A549 (cell line): ENCODE measurements at regions not wholly inside any gene's neighbourhood (a gene's known extent, or its start where the extent isn't known, plus 50 kb on each side); places are given as distances from the start of the nearest gene placed in this dataset.
"Not testable (repeated sequence)": the region's sequence is repeated elsewhere in the genome, so short reads cannot be mapped to it uniquely, and the experiment has no call there.

Experiments
- CEBPB ChIP-seq, 2 experiments: fragments of >200 bp in 1 of 2; sonication (Bioruptor Twin) in 1 of 2; formaldehyde crosslinking in 1 of 2; IDR thresholded peaks; 2 replicates each; pipeline ENCODE4 v1.6.1; 2012 to 2016
- EP300 ChIP-seq, 2 experiments: fragments of >200 bp; sonication (Bioruptor Twin); formaldehyde crosslinking; IDR thresholded peaks; 2 replicates in 1 of 2; 3 replicates in 1 of 2; pipeline ENCODE4 v1.6.1; 2016 to 2017
- ESRRA ChIP-seq: fragments of 150-350 bp; IDR thresholded peaks from 2 replicates; pipeline ENCODE4 v1.6.1; 2014; ENCODE audit warnings: mild to moderate bottlenecking, low read length, borderline replicate concordance
- HOXA7 ChIP-seq: fragments of 250-450 bp; sonication (Bioruptor Pico); IDR thresholded peaks from 2 replicates; pipeline ENCODE4 v1.5.0; 2020; ENCODE audit warnings: mild to moderate bottlenecking, moderate library complexity
- KDM1A ChIP-seq: fragments of 200-600 bp; sonication (generic); IDR thresholded peaks from 2 replicates; pipeline ENCODE4 v1.6.1; 2016; ENCODE audit warnings: low read depth, mild to moderate bottlenecking
- POLR2A ChIP-seq: IDR thresholded peaks from 2 replicates; pipeline ENCODE4 v1.6.1; 2012; ENCODE audit warnings: mild to moderate bottlenecking, low read length
- RNF2 ChIP-seq: fragments of 200-600 bp; sonication (generic); IDR thresholded peaks from 2 replicates; pipeline ENCODE4 v1.6.1; 2016; ENCODE audit warnings: low read depth, mild to moderate bottlenecking, antibody characterized with exemption, moderate library complexity, borderline replicate concordance
- TFCP2L1 ChIP-seq: fragments of 250-450 bp; sonication (Bioruptor Pico); IDR thresholded peaks from 2 replicates; pipeline ENCODE4 v1.5.0; 2021; ENCODE audit warnings: mild to moderate bottlenecking
- TF ChIP-seq, protein P1 (sequence below): fragments of >200 bp; sonication (Bioruptor Twin); formaldehyde crosslinking; IDR thresholded peaks from 3 replicates; pipeline ENCODE4 v1.5.1; 2016
- TF ChIP-seq, protein P2 (sequence below): IDR thresholded peaks from 2 replicates; pipeline ENCODE4 v1.6.1; 2012
- TF ChIP-seq, protein P3 (sequence below): fragments of >200 bp; sonication (Bioruptor Twin); formaldehyde crosslinking; IDR thresholded peaks from 3 replicates; pipeline ENCODE4 v1.6.1; 2016
- TF ChIP-seq, protein P4 (sequence below): fragments of 250-450 bp; sonication (Bioruptor Pico); IDR thresholded peaks from 2 replicates; pipeline ENCODE4 v1.5.0; 2020; ENCODE audit warnings: low read depth, mild to moderate bottlenecking, moderate library complexity
- TF ChIP-seq, protein P5 (sequence below): IDR thresholded peaks from 2 replicates; pipeline ENCODE4 v1.6.1; 2012

DNA sequence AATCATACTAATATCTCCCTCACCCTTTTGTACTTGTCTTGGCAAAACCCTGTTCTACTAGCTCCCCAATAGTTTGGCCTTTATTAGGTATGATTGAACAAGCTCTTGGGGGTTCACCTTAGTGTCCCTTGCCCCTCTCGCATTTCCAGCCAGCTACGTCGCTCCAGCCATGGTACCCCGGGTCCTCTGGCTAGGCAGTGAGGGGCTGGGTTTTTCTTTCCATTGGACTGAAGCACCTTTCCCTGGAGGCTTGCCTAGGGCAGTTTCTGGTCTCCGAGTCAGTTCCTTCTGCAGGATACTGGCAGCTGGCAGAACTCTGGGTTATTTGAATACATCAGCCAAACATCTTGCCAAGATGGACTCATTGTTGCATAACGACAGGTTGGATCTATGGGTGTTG is 76.3 kb upstream of the NBPF19 start:
- TF ChIP-seq, protein P1, sequence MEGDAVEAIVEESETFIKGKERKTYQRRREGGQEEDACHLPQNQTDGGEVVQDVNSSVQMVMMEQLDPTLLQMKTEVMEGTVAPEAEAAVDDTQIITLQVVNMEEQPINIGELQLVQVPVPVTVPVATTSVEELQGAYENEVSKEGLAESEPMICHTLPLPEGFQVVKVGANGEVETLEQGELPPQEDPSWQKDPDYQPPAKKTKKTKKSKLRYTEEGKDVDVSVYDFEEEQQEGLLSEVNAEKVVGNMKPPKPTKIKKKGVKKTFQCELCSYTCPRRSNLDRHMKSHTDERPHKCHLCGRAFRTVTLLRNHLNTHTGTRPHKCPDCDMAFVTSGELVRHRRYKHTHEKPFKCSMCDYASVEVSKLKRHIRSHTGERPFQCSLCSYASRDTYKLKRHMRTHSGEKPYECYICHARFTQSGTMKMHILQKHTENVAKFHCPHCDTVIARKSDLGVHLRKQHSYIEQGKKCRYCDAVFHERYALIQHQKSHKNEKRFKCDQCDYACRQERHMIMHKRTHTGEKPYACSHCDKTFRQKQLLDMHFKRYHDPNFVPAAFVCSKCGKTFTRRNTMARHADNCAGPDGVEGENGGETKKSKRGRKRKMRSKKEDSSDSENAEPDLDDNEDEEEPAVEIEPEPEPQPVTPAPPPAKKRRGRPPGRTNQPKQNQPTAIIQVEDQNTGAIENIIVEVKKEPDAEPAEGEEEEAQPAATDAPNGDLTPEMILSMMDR = not testable (repeated sequence)
- TF ChIP-seq KDM1A; POLR2A; ESRRA; CEBPB (IDR thresholded peaks at IDR 0.05); EP300 (IDR thresholded peaks at IDR 0.05); TFCP2L1 (CRISPR knock-in tag); RNF2; HOXA7 (CRISPR knock-in tag): not testable (repeated sequence)
- TF ChIP-seq, protein P2, sequence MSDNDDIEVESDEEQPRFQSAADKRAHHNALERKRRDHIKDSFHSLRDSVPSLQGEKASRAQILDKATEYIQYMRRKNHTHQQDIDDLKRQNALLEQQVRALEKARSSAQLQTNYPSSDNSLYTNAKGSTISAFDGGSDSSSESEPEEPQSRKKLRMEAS = not testable (repeated sequence)
- TF ChIP-seq, protein P3, sequence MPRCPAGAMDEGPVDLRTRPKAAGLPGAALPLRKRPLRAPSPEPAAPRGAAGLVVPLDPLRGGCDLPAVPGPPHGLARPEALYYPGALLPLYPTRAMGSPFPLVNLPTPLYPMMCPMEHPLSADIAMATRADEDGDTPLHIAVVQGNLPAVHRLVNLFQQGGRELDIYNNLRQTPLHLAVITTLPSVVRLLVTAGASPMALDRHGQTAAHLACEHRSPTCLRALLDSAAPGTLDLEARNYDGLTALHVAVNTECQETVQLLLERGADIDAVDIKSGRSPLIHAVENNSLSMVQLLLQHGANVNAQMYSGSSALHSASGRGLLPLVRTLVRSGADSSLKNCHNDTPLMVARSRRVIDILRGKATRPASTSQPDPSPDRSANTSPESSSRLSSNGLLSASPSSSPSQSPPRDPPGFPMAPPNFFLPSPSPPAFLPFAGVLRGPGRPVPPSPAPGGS = not testable (repeated sequence)
- TF ChIP-seq, protein P4, sequence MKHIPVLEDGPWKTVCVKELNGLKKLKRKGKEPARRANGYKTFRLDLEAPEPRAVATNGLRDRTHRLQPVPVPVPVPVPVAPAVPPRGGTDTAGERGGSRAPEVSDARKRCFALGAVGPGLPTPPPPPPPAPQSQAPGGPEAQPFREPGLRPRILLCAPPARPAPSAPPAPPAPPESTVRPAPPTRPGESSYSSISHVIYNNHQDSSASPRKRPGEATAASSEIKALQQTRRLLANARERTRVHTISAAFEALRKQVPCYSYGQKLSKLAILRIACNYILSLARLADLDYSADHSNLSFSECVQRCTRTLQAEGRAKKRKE (CRISPR knock-in tag) = not testable (repeated sequence)
- TF ChIP-seq, protein P5, sequence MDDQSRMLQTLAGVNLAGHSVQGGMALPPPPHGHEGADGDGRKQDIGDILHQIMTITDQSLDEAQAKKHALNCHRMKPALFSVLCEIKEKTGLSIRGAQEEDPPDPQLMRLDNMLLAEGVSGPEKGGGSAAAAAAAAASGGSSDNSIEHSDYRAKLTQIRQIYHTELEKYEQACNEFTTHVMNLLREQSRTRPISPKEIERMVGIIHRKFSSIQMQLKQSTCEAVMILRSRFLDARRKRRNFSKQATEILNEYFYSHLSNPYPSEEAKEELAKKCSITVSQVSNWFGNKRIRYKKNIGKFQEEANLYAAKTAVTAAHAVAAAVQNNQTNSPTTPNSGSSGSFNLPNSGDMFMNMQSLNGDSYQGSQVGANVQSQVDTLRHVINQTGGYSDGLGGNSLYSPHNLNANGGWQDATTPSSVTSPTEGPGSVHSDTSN = not testable (repeated sequence)
